ENCODE measurements at regions not wholly inside any gene's neighbourhood (a gene's known extent, or its start where the extent isn't known, plus 50 kb on each side); places are given as distances from the start of the nearest gene placed in this dataset.

DNA sequence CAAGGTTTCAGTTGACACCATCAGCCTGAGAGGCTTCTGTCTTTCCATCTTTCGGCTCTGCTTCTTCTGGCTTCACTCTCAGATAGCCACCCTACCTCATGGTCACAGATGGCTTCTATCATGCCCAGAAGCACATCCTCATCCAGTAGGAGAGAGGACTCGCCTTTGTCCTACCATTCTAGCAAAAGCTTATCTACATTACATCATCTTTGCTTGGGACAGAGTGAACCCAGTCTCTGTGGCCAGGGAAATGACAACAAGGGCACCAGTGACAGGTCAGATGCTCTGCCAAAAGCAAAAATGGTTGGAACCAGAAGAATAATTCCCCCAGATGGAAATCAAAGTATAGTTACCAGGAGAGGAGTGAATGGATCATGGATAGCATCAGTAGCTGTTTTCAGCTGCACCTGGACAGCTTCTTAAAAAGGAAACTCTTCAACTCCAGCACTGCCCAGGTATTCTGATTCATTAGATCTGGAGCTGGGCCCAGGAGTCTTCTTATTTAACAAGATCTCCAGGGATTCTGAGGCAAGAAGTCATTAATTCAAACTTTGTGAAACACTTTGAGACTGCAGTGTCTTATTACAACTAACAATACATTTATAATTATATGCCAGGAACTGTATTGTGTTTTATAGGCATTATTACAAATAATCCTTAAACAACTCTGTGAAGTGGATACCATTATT lies 257.7 kb upstream of the UBE2E3 start:
- Histone ChIP-seq H3K36me3 (no peaks in the 10 kb centered on the region), H3K4me3 (no peak overlapping the region), H3K27me3 (no peaks in the 10 kb centered on the region), H3K9me3 (no peaks in the 10 kb centered on the region), H3K27ac (no peak overlapping the region), H3K4me1 (no peaks in the 10 kb centered on the region)
- ATAC-seq (no peak), DNase-seq (no peak)
- intact Hi-C loops (cut with DNase I) = no loop called here
- TF ChIP-seq, protein P1, sequence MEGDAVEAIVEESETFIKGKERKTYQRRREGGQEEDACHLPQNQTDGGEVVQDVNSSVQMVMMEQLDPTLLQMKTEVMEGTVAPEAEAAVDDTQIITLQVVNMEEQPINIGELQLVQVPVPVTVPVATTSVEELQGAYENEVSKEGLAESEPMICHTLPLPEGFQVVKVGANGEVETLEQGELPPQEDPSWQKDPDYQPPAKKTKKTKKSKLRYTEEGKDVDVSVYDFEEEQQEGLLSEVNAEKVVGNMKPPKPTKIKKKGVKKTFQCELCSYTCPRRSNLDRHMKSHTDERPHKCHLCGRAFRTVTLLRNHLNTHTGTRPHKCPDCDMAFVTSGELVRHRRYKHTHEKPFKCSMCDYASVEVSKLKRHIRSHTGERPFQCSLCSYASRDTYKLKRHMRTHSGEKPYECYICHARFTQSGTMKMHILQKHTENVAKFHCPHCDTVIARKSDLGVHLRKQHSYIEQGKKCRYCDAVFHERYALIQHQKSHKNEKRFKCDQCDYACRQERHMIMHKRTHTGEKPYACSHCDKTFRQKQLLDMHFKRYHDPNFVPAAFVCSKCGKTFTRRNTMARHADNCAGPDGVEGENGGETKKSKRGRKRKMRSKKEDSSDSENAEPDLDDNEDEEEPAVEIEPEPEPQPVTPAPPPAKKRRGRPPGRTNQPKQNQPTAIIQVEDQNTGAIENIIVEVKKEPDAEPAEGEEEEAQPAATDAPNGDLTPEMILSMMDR (IDR thresholded peaks at IDR 0.05) = no peak

DNA sequence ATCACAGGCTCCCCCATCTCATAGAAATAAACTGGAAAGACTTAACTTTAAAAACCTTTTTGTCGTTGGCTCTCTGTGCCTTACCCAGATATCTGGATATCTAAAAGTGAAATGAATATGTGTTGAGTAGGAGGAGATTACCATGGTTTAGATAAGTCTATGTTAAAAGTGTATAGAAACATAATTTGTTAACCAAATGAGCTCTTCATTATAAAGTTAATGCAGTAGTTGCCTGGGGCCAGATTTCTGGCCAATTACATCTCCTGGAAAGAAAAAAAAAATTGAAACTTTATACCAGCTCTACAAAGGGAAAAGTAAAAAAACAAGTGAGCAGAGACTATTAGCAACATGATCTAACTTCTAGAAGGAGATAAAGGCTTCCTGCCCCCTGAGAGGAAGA lies 259.6 kb upstream of the UBE2E3 start:
- ATAC-seq (no peak), DNase-seq (no peak)
- no peak overlapping the region for H3K27ac ChIP-seq
- TF ChIP-seq, protein P1 (IDR thresholded peaks at IDR 0.05) = no peak
- H3K36me3 ChIP-seq = no peaks in the 10 kb centered on the region
- H3K9me3 ChIP-seq = no peaks in the 10 kb centered on the region
- intact Hi-C loops (cut with DNase I) = no loop called here
- no peaks in the 10 kb centered on the region for H3K27me3 ChIP-seq
- H3K4me1 ChIP-seq = no peaks in the 10 kb centered on the region
- no peak overlapping the region for H3K4me3 ChIP-seq

DNA sequence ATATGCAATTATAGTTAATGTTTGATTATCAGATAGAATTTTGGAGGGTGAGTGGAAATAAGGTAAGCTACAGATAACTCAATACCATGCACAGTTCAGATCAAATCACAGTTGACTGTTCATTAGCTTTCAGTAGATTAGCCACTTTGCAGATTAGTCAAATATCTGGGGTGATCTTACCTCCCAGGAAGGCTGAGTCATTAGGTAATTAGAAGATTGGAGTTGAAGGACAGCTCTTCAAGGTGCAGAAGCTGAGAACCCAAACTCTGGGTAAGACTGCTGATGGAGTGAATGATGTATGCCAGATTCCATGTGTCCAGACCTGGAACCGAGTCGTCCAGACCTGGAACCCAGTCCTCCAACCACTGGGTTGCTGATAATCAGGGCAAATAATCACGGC lies 262.8 kb upstream of the UBE2E3 start:
- ATAC-seq = no peak
- H3K27me3 ChIP-seq = no peaks in the 10 kb centered on the region

DNA sequence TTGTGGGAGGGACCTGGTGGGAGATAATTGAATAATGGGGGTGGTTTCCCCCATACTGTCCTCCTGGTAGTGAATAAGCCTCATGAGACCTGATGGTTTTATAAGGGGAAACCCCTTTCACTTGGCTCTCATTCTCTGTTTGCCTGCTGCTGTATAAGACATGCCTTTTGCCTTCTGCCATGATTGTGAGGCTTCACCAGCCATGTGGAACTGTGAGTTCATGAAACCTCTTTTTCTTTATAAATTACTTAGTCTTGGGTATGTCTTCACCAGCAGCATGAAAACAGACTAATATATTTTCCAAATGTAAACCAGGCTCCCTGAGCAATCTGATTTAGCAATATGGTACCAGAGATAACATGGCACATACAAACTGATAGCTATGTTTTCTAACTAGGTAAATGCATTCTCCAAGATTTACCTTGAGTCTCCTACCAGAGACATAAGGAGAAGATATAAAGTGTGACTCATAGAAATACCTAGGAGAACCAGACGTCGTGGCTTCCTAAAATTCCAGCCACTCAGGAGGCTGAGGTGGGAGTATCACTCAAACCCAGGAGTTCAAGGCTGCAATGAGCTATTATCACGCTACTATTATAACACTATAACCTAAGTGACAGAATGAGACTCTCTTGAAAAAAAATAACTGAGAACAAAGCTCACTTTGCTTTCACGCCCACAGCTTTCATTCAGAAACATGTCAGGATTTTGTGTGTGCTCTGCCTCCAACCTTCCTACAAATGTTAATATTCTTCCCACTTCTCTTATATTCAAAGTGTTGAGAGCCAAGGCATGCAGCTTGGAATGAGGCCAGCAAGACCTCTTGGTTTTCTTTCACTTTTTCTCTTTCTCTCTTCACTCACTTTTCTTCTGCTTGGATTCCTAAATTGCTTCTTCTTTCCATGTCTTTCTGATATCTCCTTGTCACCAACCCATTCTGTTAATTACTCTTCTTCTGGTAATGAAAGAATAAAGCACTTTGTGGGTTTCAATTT lies 263.9 kb upstream of the UBE2E3 start:
- intact Hi-C loops (cut with DNase I) = no loop called here
- TF ChIP-seq, protein P1 (IDR thresholded peaks at IDR 0.05) = no peak
- Histone ChIP-seq H3K27me3 (no peaks in the 10 kb centered on the region), H3K27ac (no peak overlapping the region), H3K4me3 (no peak overlapping the region), H3K4me1 (no peaks in the 10 kb centered on the region), H3K36me3 (no peaks in the 10 kb centered on the region), H3K9me3 (no peaks in the 10 kb centered on the region)
- ATAC-seq (no peak), DNase-seq (no peak)

More for the DNA sequence above, 262.8 kb upstream of the UBE2E3 start:
- TF ChIP-seq, protein P1 (IDR thresholded peaks at IDR 0.05) = no peak
- Histone ChIP-seq H3K27ac (no peak overlapping the region), H3K36me3 (no peaks in the 10 kb centered on the region), H3K9me3 (no peaks in the 10 kb centered on the region), H3K4me1 (no peaks in the 10 kb centered on the region), H3K4me3 (no peak overlapping the region)
- DNase-seq = no peak
- intact Hi-C loops (cut with DNase I) = no loop called here

DNA sequence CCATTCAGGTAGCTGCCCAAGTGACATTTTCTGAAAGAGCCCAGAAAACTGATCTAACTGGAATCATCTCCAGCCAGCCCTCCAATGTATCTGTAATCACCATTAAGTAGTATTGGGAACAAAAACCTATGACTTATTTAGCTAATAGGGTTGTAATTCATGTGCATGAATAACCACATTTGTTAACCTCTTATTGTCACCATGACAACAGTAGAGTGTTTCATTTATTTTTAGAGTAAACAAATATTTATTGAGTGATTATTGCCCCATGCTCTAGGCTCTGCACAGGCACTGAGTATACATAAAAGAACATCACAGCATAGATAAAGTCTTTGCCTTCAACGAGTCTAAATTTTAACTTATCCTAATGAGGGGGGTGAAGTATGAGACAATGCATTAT lies 265.4 kb upstream of the UBE2E3 start:
- Histone ChIP-seq H3K27me3 (no peaks in the 10 kb centered on the region), H3K36me3 (no peaks in the 10 kb centered on the region), H3K9me3 (no peaks in the 10 kb centered on the region), H3K4me3 (no peak overlapping the region), H3K4me1 (no peaks in the 10 kb centered on the region), H3K27ac (no peak overlapping the region)
- ATAC-seq = no peak
- no peak for DNase-seq
- intact Hi-C loops (cut with DNase I) = no loop called here
- TF ChIP-seq, protein P1 (IDR thresholded peaks at IDR 0.05) = no peak
